Omental fat pad (tissue), 3 donors: ENCODE measurements at regions not wholly inside any gene's neighbourhood (a gene's known extent, or its start where the extent isn't known, plus 50 kb on each side); places are given as distances from the start of the nearest gene placed in this dataset.

ENCODE experiments used
- ATAC-seq: fragments of 150-250 bp; one replicate; pipeline ENCODE4 v1.9.1; 2016; ENCODE audit warnings: mild to moderate bottlenecking, moderate library complexity; ENCODE audit not compliant: low FRiP score
- DNase-seq: peaks from one replicate; pipeline ENCODE4 v3.0.0-alpha.2; 2019; ENCODE audit warnings: low spot score
- TF ChIP-seq, protein P1 (sequence below), 3 donors: fragments of 450-650 bp; IDR thresholded peaks; one replicate each; pipeline ENCODE4 v1.5.1; 2016 to 2017; ENCODE audit warnings: antibody characterized with exemption in 3 of 3, mild to moderate bottlenecking in 3 of 3, moderate library complexity in 2 of 3

DNA sequence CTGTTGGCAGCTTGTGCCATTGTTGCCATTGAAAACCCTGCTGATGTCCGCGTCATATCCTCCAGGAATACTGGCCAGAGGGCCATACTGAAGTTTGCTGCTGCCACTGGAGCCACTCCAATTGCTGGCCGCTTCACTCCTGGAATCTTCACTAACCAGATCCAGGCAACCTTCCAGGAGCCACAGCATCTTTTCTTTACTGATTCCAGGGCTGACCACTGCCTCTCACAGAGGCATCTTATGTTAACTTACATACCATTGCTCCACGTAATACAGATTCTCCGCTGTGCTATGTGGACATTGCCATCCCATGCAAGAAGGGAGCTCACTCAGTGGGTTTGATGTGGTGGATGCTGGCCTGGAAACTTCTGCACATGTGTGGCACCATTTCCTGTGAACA, 221.8 kb upstream of the FAM83B start:
- TF ChIP-seq, protein P1, sequence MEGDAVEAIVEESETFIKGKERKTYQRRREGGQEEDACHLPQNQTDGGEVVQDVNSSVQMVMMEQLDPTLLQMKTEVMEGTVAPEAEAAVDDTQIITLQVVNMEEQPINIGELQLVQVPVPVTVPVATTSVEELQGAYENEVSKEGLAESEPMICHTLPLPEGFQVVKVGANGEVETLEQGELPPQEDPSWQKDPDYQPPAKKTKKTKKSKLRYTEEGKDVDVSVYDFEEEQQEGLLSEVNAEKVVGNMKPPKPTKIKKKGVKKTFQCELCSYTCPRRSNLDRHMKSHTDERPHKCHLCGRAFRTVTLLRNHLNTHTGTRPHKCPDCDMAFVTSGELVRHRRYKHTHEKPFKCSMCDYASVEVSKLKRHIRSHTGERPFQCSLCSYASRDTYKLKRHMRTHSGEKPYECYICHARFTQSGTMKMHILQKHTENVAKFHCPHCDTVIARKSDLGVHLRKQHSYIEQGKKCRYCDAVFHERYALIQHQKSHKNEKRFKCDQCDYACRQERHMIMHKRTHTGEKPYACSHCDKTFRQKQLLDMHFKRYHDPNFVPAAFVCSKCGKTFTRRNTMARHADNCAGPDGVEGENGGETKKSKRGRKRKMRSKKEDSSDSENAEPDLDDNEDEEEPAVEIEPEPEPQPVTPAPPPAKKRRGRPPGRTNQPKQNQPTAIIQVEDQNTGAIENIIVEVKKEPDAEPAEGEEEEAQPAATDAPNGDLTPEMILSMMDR (IDR thresholded peaks at IDR 0.05) = no peak
- no peak for DNase-seq
- ATAC-seq = no peak

DNA sequence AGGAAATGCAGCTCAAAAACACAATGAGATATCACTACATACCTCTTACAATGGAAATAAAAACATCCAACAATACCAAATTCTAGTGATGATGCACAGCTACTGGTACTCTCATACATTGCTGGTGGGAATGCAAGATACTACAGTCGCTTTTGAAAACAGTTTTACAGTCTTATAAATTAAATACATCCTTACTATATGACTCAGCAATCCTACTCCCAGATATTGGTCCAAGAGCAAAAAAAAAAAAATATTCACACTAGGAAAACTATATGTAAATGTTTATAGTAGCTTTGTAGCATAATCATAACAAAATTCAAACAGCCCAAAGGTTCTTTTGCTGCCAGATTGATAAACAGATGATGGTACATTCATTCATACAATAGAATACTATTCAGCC, 217.4 kb upstream of the FAM83B start:
- DNase-seq (no peak), ATAC-seq (no peak)
- TF ChIP-seq, protein P1 (IDR thresholded peaks at IDR 0.05) = no peak

DNA sequence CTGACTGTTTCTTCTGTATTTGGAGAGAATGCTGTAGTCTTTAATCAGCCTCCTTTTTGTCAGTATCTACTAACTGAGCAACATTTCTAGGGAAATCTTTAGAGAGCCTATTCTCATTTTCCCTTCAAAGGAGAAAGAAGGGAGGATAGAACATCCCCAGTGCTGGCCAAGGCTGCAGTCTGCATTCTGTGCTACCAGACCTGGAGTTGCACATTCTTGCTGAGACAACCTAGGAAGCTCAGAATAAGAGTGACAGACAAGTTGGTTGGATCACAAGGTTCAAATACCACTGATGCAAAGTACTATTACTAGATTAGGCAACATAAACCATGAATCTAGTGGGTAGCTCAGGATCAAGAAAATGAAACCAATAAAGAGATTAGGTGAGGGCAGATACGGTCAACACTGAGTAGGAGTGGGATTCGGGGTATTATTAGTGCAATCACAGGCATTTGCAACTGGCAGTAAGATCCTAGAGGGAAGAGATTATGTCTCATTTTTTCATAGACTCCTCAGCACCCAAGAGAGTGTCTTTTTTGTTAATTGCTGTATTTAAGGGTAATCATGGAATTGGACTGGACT, 213.5 kb upstream of the FAM83B start:
- DNase-seq = no peak
- TF ChIP-seq, protein P1 (IDR thresholded peaks at IDR 0.05) = no peak
- no peak for ATAC-seq

DNA sequence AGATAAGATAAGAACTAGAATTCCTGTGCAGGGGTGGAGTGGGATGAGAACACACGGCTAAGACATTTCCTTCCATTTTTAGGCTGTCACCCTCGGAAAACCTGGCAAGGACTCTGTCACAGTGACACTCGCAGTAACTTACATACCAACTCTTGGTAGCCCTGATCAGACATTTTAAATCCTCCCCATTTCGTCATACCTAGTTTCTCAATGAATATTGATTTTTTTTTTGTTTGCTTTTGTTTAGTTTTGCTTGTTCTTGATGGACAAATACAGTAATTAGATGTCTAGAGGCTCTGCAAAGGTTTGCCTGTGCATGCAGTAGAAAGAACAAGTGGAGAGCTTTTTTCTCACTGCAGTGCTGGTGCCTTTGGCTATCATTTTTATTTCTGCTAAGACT, 213.0 kb upstream of the FAM83B start:
- ATAC-seq (no peak), DNase-seq (no peak)
- TF ChIP-seq, protein P1 (IDR thresholded peaks at IDR 0.05) = no peak

DNA sequence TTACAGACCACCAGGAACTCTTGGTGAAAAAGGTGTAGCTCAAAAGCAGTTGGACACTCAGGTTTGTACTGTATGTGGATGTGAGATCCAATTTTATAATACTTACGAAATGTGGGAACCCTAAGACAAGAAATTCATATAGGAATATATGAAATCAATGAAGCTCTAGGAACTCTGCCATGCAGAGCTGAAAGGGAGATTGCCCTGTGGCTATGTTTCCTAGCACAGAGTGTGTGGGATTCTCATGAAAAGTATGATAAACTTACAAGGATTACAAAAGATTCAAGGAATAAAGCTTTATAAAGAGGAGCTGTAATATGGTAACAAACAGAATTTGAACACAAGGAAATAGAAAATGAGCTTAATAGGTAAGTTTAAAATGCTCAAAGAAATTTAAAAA, 205.7 kb upstream of the FAM83B start:
- DNase-seq (no peak), ATAC-seq (no peak)
- TF ChIP-seq, protein P1 (IDR thresholded peaks at IDR 0.05) = no peak

DNA sequence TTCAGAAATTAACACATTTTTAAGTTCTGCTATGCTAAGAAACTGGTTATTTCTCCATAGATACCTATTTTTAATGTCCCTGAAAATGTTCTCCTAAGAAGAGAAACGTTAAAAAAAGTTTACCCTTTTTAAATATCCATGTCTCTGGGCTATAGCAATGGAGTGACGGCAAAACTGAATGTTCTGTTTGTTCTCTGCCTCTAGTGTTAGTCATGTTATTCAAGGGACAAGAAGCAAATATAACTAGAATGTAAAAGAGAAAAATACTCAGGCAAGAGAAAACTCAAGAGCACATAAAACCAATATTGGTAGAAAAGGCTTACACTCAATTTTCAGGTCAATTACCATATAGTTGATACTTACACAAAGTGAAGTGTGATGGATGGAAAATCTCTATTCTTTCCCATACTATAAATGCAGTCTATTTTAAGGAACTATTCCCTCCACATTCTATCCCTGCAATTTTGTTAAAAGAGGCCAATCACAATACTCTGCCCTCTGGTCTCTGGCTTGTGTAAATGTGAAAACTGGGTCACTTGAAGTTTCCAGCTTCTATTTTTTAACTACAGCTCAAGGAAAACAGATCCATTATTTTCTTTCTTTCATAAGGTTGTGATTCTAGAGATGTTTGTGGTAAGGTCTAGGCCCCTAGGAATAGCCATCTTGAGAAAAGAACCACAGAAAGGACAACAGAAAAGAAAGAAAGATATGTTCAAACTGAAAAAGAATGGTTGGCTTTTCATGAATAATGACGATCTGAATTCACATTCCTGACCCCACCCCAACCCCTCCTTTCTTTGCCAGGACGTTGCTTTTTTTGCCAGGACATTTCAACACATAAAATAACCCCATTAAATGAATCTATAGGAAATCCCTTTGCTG, 200.3 kb upstream of the FAM83B start:
- TF ChIP-seq, protein P1 (IDR thresholded peaks at IDR 0.05) = no peak
- ATAC-seq (no peak), DNase-seq (no peak)
